K562 (cell line): ENCODE measurements at regions not wholly inside any gene's neighbourhood (a gene's known extent, or its start where the extent isn't known, plus 50 kb on each side); places are given as distances from the start of the nearest gene placed in this dataset.

Experiments used
- ATAC-seq: fragments of 200-7000 bp; cut with Tn5 transposase; 3 replicates; pipeline ENCODE4 v1.9.1; 2020; ENCODE audit warnings: moderate library complexity
- BruUV-seq: library from RNA; stranded (reverse); fragments of 400-500 nt; replicated peaks from 2 replicates; lab custom pipeline; 2021; lab: Mats Ljungman, UMichigan
- CTCF ChIA-PET: fragments of 300-600 bp; formaldehyde crosslinking; extraction: SDS; loops from one replicate; lab custom pipeline; 2021; ENCODE audit warnings: low intra/inter-chr PET ratio; lab: Yijun Ruan, JAX
- POLR2A ChIA-PET: fragments of 300-600, 350-650 bp; sonication (Branson Sonifier 250); formaldehyde crosslinking; extraction: SDS; loops from one replicate; lab custom pipeline; 2021; ENCODE audit warnings: antibody characterized with exemption, inconsistent platforms; lab: Yijun Ruan, JAX
- DNase-seq, 4 experiments: peaks; one replicate each; pipeline versions ENCODE4 v3.0.0 to v3.0.0-alpha.2; 2011 to 2018; ENCODE audit warnings: low spot score in 3 of 4, mixed read lengths in 3 of 4; ENCODE audit errors: extremely low read depth in 1 of 4
- FAIRE-seq: peaks from 2 replicates; lab custom pipeline; 2011; peaks lifted over from hg19 to GRCh38; lab: Jason Lieb, UNC
- H2AFZ ChIP-seq: 2 replicates; pipeline ENCODE4 v1.6.0; 2011; ENCODE audit warnings: low read depth, low read length, control low read depth, inconsistent platforms
- H3K27ac ChIP-seq: fragments of 200-600 bp; 3 replicates; pipeline ENCODE4 v1.8.0; 2011; ENCODE audit warnings: low read depth, mild to moderate bottlenecking, control low read depth, inconsistent platforms, low read length, moderate library complexity, mixed read lengths; ENCODE audit errors: extremely low read depth
- H3K27me3 ChIP-seq, 2 experiments: fragments of 300-600 bp in 1 of 2; 2 replicates in 1 of 2; 3 replicates in 1 of 2; pipeline versions ENCODE4 v1.6.0 to v1.8.0; 2011; ENCODE audit warnings: inconsistent platforms in 2 of 2, low read length in 2 of 2, mild to moderate bottlenecking in 1 of 2, mixed read lengths in 1 of 2, moderate library complexity in 1 of 2; ENCODE audit not compliant: control insufficient read depth in 2 of 2, insufficient read depth in 2 of 2
- H3K36me3 ChIP-seq: fragments of 300-600 bp; 3 replicates; pipeline ENCODE4 v1.8.0; 2011; ENCODE audit warnings: mild to moderate bottlenecking, low read length, inconsistent platforms; ENCODE audit not compliant: control insufficient read depth, insufficient read depth
- H3K4me1 ChIP-seq, 2 experiments: fragments of 200-600 bp in 1 of 2; replicated peaks in 1 of 2; 2 replicates in 1 of 2; 3 replicates in 1 of 2; pipeline versions ENCODE4 v1.5.1 to v1.8.0; 2011; ENCODE audit warnings: inconsistent platforms in 2 of 2, low read length in 2 of 2, mild to moderate bottlenecking in 1 of 2, mixed read lengths in 1 of 2, moderate library complexity in 1 of 2; ENCODE audit not compliant: control insufficient read depth in 2 of 2, insufficient read depth in 2 of 2
- H3K4me2 ChIP-seq: 2 replicates; pipeline ENCODE4 v1.6.1; 2011; ENCODE audit warnings: low read length, control low read depth, inconsistent platforms, mixed read lengths; ENCODE audit not compliant: insufficient read depth
- H3K4me3 ChIP-seq: fragments of 200-600 bp; sonication (generic), shearing (Covaris generic); 2 replicates; pipeline ENCODE4 v1.5.1; 2016; ENCODE audit warnings: control low read depth, inconsistent platforms
- H3K79me2 ChIP-seq: fragments of 200-600 bp; 3 replicates; pipeline ENCODE4 v1.8.0; 2011; ENCODE audit warnings: low read length, inconsistent platforms; ENCODE audit not compliant: control insufficient read depth, insufficient read depth
- H3K9ac ChIP-seq, 2 experiments: 2 replicates each; pipeline versions ENCODE4 v1.6.0 to v1.6.1; 2011; ENCODE audit warnings: low read depth in 2 of 2, low read length in 2 of 2, control low read depth in 1 of 2, inconsistent platforms in 1 of 2, mild to moderate bottlenecking in 1 of 2, mixed read lengths in 1 of 2; ENCODE audit not compliant: insufficient read depth in 1 of 2
- H3K9me1 ChIP-seq: one replicate; pipeline ENCODE4 v1.6.0; 2011; ENCODE audit warnings: inconsistent platforms, mild to moderate bottlenecking, low read length, moderate library complexity; ENCODE audit not compliant: control insufficient read depth, insufficient read depth
- H3K9me3 ChIP-seq: replicated peaks from 2 replicates; pipeline ENCODE4 v1.5.1; 2011; ENCODE audit warnings: low read depth, low read length, inconsistent platforms; ENCODE audit not compliant: control insufficient read depth, insufficient read depth
- H4K20me1 ChIP-seq: replicated peaks from 2 replicates; pipeline ENCODE4 v1.6.1; 2011; ENCODE audit warnings: low read length, inconsistent platforms, mixed read lengths; ENCODE audit not compliant: control insufficient read depth, insufficient read depth
- NFRKB ChIP-seq: fragments of 450-650 bp; IDR thresholded peaks from 2 replicates; pipeline ENCODE4 v1.6.1; 2016; ENCODE audit warnings: low read depth
- TAF1 ChIP-seq: IDR thresholded peaks from 2 replicates; pipeline ENCODE4 v1.6.1; 2011; ENCODE audit warnings: mild to moderate bottlenecking, low read length, moderate library complexity; ENCODE audit not compliant: insufficient read depth, control insufficient read depth, severe bottlenecking; ENCODE audit errors: extremely low read depth
- ZHX1 ChIP-seq: fragments of 150-350 bp; conservative IDR thresholded peaks from 2 replicates; pipeline ENCODE4 v1.6.1; 2014; ENCODE audit warnings: low read length
- ZMIZ1 ChIP-seq, 2 experiments: fragments of 150-350 bp in 1 of 2; IDR thresholded peaks; 2 replicates each; pipeline ENCODE4 v1.6.1; 2012 to 2016; ENCODE audit warnings: low read depth in 2 of 2, low read length in 2 of 2, mild to moderate bottlenecking in 1 of 2, moderate library complexity in 1 of 2
- ZNF589 ChIP-seq: fragments of 200-800 bp; sonication (Bioruptor generic); IDR thresholded peaks from 2 replicates; pipeline ENCODE4 v1.6.1; 2016; ENCODE audit warnings: low read depth, missing genetic modification characterization, missing compliant biosample characterization
- in situ Hi-C: fragments of 300-500 bp; cut with MboI; formaldehyde crosslinking; loops from 4 replicates; pipeline ENCODE4 v1.15.0; 2018; ENCODE audit warnings: inconsistent platforms, mixed read lengths
- intact Hi-C: fragments of 100-400 bp; cut with micrococcal nuclease; formaldehyde crosslinking; loops from 2 replicates; pipeline ENCODE4 v1.14.2; 2022

GRCh38 chr5:89721931-89722330 is 687.6 kb downstream of the CETN3 start:
- CTCF ChIA-PET = no interaction called here
- no peaks in the 10 kb centered on the region for H3K36me3 ChIP-seq
- intact Hi-C loops = loop anchor here (10.0 kb wide), 1 partner anchor 457 kb away; no protein-coding TSS in a partner anchor
- H3K9me3 ChIP-seq = no peaks in the 10 kb centered on the region
- no peak overlapping the region for H2AFZ ChIP-seq
- no peak overlapping the region for H3K27ac ChIP-seq
- no peak overlapping the region for H3K9ac ChIP-seq
- no peak for TF ChIP-seq ZNF589 (CRISPR knock-in tag)
- TF ChIP-seq NFRKB = no peak
- TF ChIP-seq ZMIZ1 (IDR thresholded peaks at IDR 0.05; ENCODE audit: low read depth in 2 of 2, low read length in 2 of 2) = no peak
- no peak for TF ChIP-seq TAF1
- TF ChIP-seq ZHX1 = no peak
- TF ChIP-seq, all 486 proteins: peak for 0
- Histone ChIP-seq H3K27me3 (no peaks in the 10 kb centered on the region), H3K79me2 (no peaks in the 10 kb centered on the region), H3K4me3 (no peak overlapping the region), H4K20me1 (no peaks in the 10 kb centered on the region), H3K4me2 (no peak overlapping the region), H3K9me1 (no peaks in the 10 kb centered on the region), H3K4me1 (no peaks in the 10 kb centered on the region)
- BruUV-seq = no TSS peak
- ATAC-seq (no peak), DNase-seq (no peak), FAIRE-seq (no peak)
- in situ Hi-C loops = no loop called here
- POLR2A ChIA-PET = no interaction called here
